ENCODE measurements at regions not wholly inside any gene's neighbourhood (a gene's known extent, or its start where the extent isn't known, plus 50 kb on each side); places are given as distances from the start of the nearest gene placed in this dataset.

GRCh38 chr12:123062681-123063486 lies 82.4 kb downstream of the ARL6IP4 start (continued):
- TF ChIP-seq CENPX (CRISPR knock-in tag; IDR thresholded peaks at IDR 0.05) (no peak), ZNF749 (CRISPR knock-in tag; IDR thresholded peaks at IDR 0.05; ENCODE audit: borderline replicate concordance) (no peak), MAF1 (CRISPR knock-in tag; IDR thresholded peaks at IDR 0.05; ENCODE audit: borderline replicate concordance) (no peak), RBAK (CRISPR knock-in tag; IDR thresholded peaks at IDR 0.05) (0 out of 2 replicates have a peak, but pooled peaks have one; percentile 11), FOXK2 (IDR thresholded peaks at IDR 0.05) (peak; percentile 38; the same call in 1 of the 2 replicates), RXRB (CRISPR knock-in tag; IDR thresholded peaks at IDR 0.05; ENCODE audit: borderline replicate concordance) (peak; percentile 91), NR3C1 (CRISPR knock-in tag; IDR thresholded peaks at IDR 0.05) (no peak), ZNF296 (CRISPR knock-in tag; conservative IDR thresholded peaks at IDR 0.05) (0 out of 2 replicates have a peak, but pooled peaks have one; percentile 39), GFI1 (CRISPR knock-in tag; IDR thresholded peaks at IDR 0.05; ENCODE audit: borderline replicate concordance) (no peak; the same call in 1 of the 2 replicates), CCDC6 (CRISPR knock-in tag; IDR thresholded peaks at IDR 0.05) (no peak), RCOR2 (CRISPR knock-in tag; IDR thresholded peaks at IDR 0.05) (no peak), BRD4 (CRISPR knock-in tag; IDR thresholded peaks at IDR 0.05) (no peak), NCOA1 (CRISPR knock-in tag; IDR thresholded peaks at IDR 0.05) (0 out of 2 replicates have a peak, but pooled peaks have one; percentile 42), CENPBD1 (CRISPR knock-in tag; IDR thresholded peaks at IDR 0.05; ENCODE audit: borderline replicate concordance, low read depth) (no peak), DMAP1 (CRISPR knock-in tag; IDR thresholded peaks at IDR 0.05) (0 out of 2 replicates have a peak, but pooled peaks have one; percentile 47), HIVEP1 (CRISPR knock-in tag; IDR thresholded peaks at IDR 0.05) (peak; percentile 64; the same call in 1 of the 2 replicates), ATF4 (CRISPR knock-in tag; IDR thresholded peaks at IDR 0.05) (peak in 1 of 2 experiments; percentile 37; a peak in 1 of 4 replicates), ZNF883 (CRISPR knock-in tag; IDR thresholded peaks at IDR 0.05; ENCODE audit: not compliant biosample characterization) (no peak), TFAP4 (IDR thresholded peaks at IDR 0.05; ENCODE audit: borderline replicate concordance, low read depth) (0 out of 2 replicates have a peak, but pooled peaks have one; percentile 28), NR1H2 (CRISPR knock-in tag; IDR thresholded peaks at IDR 0.05; ENCODE audit: borderline replicate concordance, low read depth) (no peak), TP53 (CRISPR knock-in tag; conservative IDR thresholded peaks at IDR 0.05) (0 out of 2 replicates have a peak, but pooled peaks have one; percentile 24), HHEX (CRISPR knock-in tag; IDR thresholded peaks at IDR 0.05) (no peak), UBTF (CRISPR knock-in tag; IDR thresholded peaks at IDR 0.05) (peak; percentile 73; the same call in 1 of the 2 replicates), SIX4 (CRISPR knock-in tag; IDR thresholded peaks at IDR 0.05) (no peak), ZNF33A (CRISPR knock-in tag; IDR thresholded peaks at IDR 0.05; ENCODE audit: borderline replicate concordance) (no peak), YEATS4 (CRISPR knock-in tag; IDR thresholded peaks at IDR 0.05; ENCODE audit: borderline replicate concordance) (peak; percentile 67; the same call in 1 of the 2 replicates)

Data from HepG2 (cell line).